ENCODE measurements at regions not wholly inside any gene's neighbourhood (a gene's known extent, or its start where the extent isn't known, plus 50 kb on each side); places are given as distances from the start of the nearest gene placed in this dataset.

DNA sequence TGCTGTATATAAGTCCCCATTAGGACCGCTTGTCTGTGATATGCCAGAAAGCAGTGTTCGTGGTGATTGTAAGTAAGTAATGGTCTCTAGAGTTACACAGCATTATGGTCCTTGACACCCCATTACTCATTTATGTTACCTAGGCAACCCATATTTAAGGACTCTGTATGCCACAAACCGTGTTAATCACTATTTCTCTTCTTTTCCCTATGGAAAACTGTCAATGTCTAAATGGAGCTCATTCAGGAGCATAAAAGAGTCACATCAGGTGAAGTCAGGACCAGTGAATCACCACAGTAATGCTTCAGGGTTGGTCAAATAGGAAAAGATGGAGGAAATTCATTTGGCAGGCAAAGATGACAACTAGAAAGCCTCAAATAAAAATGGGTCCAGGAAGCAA, 146.6 kb upstream of the PEX5L start:
- H3K27ac ChIP-seq = no peak overlapping the region
- no peaks in the 10 kb centered on the region for H3K4me1 ChIP-seq
- H3K36me3 ChIP-seq = no peaks in the 10 kb centered on the region
- no peak for TF ChIP-seq EP300 (IDR thresholded peaks at IDR 0.05)
- no peak for TF ChIP-seq POLR2A (IDR thresholded peaks at IDR 0.05)
- TF ChIP-seq POLR2AphosphoS5 (IDR thresholded peaks at IDR 0.05) = no peak
- TF ChIP-seq, protein P1, sequence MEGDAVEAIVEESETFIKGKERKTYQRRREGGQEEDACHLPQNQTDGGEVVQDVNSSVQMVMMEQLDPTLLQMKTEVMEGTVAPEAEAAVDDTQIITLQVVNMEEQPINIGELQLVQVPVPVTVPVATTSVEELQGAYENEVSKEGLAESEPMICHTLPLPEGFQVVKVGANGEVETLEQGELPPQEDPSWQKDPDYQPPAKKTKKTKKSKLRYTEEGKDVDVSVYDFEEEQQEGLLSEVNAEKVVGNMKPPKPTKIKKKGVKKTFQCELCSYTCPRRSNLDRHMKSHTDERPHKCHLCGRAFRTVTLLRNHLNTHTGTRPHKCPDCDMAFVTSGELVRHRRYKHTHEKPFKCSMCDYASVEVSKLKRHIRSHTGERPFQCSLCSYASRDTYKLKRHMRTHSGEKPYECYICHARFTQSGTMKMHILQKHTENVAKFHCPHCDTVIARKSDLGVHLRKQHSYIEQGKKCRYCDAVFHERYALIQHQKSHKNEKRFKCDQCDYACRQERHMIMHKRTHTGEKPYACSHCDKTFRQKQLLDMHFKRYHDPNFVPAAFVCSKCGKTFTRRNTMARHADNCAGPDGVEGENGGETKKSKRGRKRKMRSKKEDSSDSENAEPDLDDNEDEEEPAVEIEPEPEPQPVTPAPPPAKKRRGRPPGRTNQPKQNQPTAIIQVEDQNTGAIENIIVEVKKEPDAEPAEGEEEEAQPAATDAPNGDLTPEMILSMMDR (IDR thresholded peaks at IDR 0.05) = no peak
- no peak for DNase-seq (ENCODE audit: low spot score in 2 of 2)
- no peaks in the 10 kb centered on the region for H3K27me3 ChIP-seq
- 71% methylated on average over 3 of the region's 3 CpGs for WGBS
- no peaks in the 10 kb centered on the region for H3K9me3 ChIP-seq
- H3K4me3 ChIP-seq = no peak overlapping the region

DNA sequence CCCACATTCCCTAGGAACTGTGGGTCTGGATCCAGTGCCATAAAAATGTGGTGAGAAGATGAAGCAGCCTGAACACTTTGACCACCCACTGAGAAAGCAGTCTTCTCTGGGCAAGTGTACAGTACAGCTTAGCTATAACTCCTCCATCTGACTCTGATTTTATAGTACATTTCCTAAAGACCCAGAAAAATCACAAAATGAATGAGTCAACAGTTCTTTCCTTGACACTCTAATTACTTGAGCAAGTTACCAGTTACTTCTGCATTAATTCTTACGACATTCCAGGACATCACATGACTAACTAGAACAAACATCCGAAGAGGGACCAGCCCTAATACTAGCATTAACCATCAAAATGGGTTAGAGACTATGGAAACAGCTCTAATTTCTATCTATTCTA, 148.1 kb upstream of the PEX5L start:
- Histone ChIP-seq H3K9me3 (no peaks in the 10 kb centered on the region), H3K36me3 (no peaks in the 10 kb centered on the region), H3K27ac (no peak overlapping the region), H3K27me3 (no peaks in the 10 kb centered on the region), H3K4me3 (no peak overlapping the region), H3K4me1 (no peaks in the 10 kb centered on the region)
- TF ChIP-seq EP300 (IDR thresholded peaks at IDR 0.05) = no peak
- no peak for TF ChIP-seq POLR2AphosphoS5 (IDR thresholded peaks at IDR 0.05)
- TF ChIP-seq, protein P1 (IDR thresholded peaks at IDR 0.05) = no peak
- no peak for TF ChIP-seq POLR2A (IDR thresholded peaks at IDR 0.05)
- DNase-seq (ENCODE audit: low spot score in 2 of 2) = no peak
- WGBS = 67% methylated on average over 2 of the region's 2 CpGs

DNA sequence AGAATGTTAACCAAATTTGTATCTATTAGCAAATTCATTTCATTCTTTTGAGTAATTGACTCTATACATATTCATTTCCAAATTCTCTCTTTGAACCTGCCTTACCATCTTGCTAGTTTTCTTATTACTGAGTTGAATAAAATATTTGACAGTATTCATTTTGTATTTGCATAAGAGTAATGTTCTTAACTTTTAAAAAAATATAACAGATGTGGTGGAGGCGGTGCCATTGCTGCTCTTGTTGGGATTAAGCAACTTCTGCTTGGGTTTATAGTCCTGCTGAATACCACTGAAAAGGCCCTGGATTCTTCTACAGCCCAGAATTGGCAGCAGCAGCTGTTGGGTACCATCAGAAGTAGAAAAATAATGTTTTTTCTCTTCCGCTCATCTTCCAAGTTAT, 148.9 kb upstream of the PEX5L start:
- no peaks in the 10 kb centered on the region for H3K36me3 ChIP-seq
- H3K4me1 ChIP-seq = no peaks in the 10 kb centered on the region
- DNase-seq (ENCODE audit: low spot score in 2 of 2) = no peak
- TF ChIP-seq, protein P1 (IDR thresholded peaks at IDR 0.05) = no peak
- TF ChIP-seq POLR2A (IDR thresholded peaks at IDR 0.05) (no peak), POLR2AphosphoS5 (IDR thresholded peaks at IDR 0.05) (no peak), EP300 (IDR thresholded peaks at IDR 0.05) (no peak)
- 80% methylated on average over 2 of the region's 2 CpGs for WGBS
- H3K27me3 ChIP-seq = no peaks in the 10 kb centered on the region
- no peak overlapping the region for H3K27ac ChIP-seq
- H3K4me3 ChIP-seq = no peak overlapping the region
- no peaks in the 10 kb centered on the region for H3K9me3 ChIP-seq

DNA sequence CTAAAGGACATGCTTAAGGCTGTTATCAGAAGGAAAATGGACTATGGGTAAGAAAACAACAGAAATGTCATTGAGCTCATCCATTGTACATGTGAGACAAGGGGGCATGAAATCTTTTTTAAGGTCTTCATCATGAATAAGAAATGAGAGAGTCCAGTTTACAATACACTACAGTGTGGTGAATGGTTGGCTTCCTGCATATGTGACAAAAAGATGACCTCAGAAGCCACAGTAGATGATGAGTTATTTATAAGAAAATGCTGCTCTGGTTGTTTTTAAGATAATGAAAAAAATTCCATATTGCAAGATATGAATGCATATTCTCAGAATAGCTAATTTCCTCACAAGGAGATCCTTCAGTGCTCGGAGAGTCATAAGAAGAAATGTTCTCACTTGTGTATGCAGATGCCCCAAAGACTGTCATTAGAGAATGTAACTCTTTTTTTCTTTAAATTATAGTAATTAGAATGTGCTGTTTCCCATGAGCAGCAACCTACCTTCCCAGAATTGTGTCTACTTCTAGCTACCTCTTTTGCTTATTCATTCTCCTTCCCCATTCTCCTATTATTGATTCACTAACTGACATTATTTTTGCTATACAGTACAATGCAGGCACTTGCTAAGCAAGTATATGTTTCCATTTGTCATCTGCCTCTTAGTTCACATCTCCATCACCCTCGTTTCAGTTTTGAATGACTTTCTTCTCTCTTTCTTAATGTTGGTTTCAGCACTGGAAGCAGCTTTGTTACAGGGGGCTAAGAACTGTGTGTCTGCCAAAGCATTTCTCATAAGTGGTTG, 152.0 kb upstream of the PEX5L start:
- H3K36me3 ChIP-seq = no peaks in the 10 kb centered on the region
- H3K4me1 ChIP-seq = no peaks in the 10 kb centered on the region
- H3K9me3 ChIP-seq = no peaks in the 10 kb centered on the region
- DNase-seq (ENCODE audit: low spot score in 2 of 2) = no peak
- no peak overlapping the region for H3K4me3 ChIP-seq
- H3K27ac ChIP-seq = no peak overlapping the region
- WGBS = 52% methylated on average over 2 of the region's 2 CpGs
- TF ChIP-seq POLR2AphosphoS5 (IDR thresholded peaks at IDR 0.05) (no peak), EP300 (IDR thresholded peaks at IDR 0.05) (no peak), POLR2A (IDR thresholded peaks at IDR 0.05) (no peak)
- TF ChIP-seq, protein P1 (IDR thresholded peaks at IDR 0.05) = no peak
- H3K27me3 ChIP-seq = no peaks in the 10 kb centered on the region

DNA sequence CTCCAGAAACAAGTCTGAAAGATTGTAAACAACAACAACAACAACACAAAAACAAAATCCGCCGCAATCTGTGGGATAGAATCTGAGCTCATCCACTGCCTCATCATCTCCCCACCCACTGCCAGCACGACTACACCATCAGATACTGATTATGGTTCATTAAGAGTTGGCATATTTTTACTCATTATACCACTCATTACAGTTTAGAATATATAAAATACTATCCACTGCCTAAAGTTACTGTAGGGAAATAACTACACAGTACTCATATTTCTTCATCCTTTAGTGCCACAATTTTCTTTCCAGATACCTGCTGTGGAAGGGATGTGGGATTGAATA, 152.5 kb upstream of the PEX5L start:
- no peak for DNase-seq (ENCODE audit: low spot score in 2 of 2)
- Histone ChIP-seq H3K4me3 (no peak overlapping the region), H3K4me1 (no peaks in the 10 kb centered on the region), H3K27me3 (no peaks in the 10 kb centered on the region), H3K9me3 (no peaks in the 10 kb centered on the region), H3K36me3 (no peaks in the 10 kb centered on the region), H3K27ac (no peak overlapping the region)
- TF ChIP-seq POLR2AphosphoS5 (IDR thresholded peaks at IDR 0.05) (no peak), EP300 (IDR thresholded peaks at IDR 0.05) (no peak), POLR2A (IDR thresholded peaks at IDR 0.05) (no peak)
- TF ChIP-seq, protein P1 (IDR thresholded peaks at IDR 0.05) = no peak
- 64% methylated on average over 3 of the region's 3 CpGs for WGBS

All from suprapubic skin (tissue), 4 donors.